Keratinocyte (primary cell): ENCODE measurements at regions not wholly inside any gene's neighbourhood (a gene's known extent, or its start where the extent isn't known, plus 50 kb on each side); places are given as distances from the start of the nearest gene placed in this dataset.

Source experiments
- DNase-seq: peaks from one replicate; pipeline ENCODE4 v3.0.0-alpha.2; 2011; ENCODE audit warnings: low read depth, missing footprints, low spot score
- FAIRE-seq: peaks from 2 replicates; lab custom pipeline; 2011; peaks lifted over from hg19 to GRCh38; lab: Jason Lieb, UNC
- H2AFZ ChIP-seq: 2 replicates; pipeline ENCODE4 v1.6.0; 2012; ENCODE audit warnings: low read length, control low read depth, inconsistent platforms; ENCODE audit not compliant: control insufficient read depth
- H3K27ac ChIP-seq: 2 replicates; pipeline ENCODE4 v1.5.1; 2011; ENCODE audit warnings: low read length; ENCODE audit not compliant: control insufficient read depth, insufficient read depth
- H3K27me3 ChIP-seq: 3 replicates; pipeline ENCODE4 v1.6.0; 2011; ENCODE audit warnings: low read length; ENCODE audit not compliant: control insufficient read depth, insufficient read depth; ENCODE audit errors: extremely low read depth
- H3K36me3 ChIP-seq, 2 experiments: 2 replicates in 1 of 2; 3 replicates in 1 of 2; pipeline ENCODE4 v1.5.1; 2011; ENCODE audit warnings: low read length in 2 of 2, mild to moderate bottlenecking in 1 of 2; ENCODE audit not compliant: control insufficient read depth in 2 of 2, insufficient read depth in 2 of 2; ENCODE audit errors: extremely low read depth in 1 of 2
- H3K4me1 ChIP-seq: 3 replicates; pipeline ENCODE4 v1.5.1; 2011; ENCODE audit warnings: low read length; ENCODE audit not compliant: control insufficient read depth, insufficient read depth; ENCODE audit errors: extremely low read depth
- H3K4me2 ChIP-seq: 3 replicates; pipeline ENCODE4 v1.6.0; 2011; ENCODE audit warnings: low read depth, low read length; ENCODE audit not compliant: control insufficient read depth, insufficient read depth; ENCODE audit errors: extremely low read depth
- H3K4me3 ChIP-seq, 3 experiments: fragments of 200-600 bp in 1 of 3; sonication (generic) in 1 of 3; 2 replicates in 2 of 3; 3 replicates in 1 of 3; pipeline ENCODE4 v1.5.1; 2011 to 2016; ENCODE audit warnings: low read length in 3 of 3, mild to moderate bottlenecking in 3 of 3, control low read depth in 2 of 3, inconsistent platforms in 1 of 3, low read depth in 1 of 3, mixed read lengths in 1 of 3, mixed run types in 1 of 3, moderate library complexity in 1 of 3; ENCODE audit not compliant: control insufficient read depth in 2 of 3, insufficient read depth in 2 of 3; ENCODE audit errors: extremely low read depth in 1 of 3
- H3K79me2 ChIP-seq: 2 replicates; pipeline ENCODE4 v1.6.0; 2012; ENCODE audit warnings: low read length; ENCODE audit not compliant: control insufficient read depth, insufficient read depth
- H3K9ac ChIP-seq: 3 replicates; pipeline ENCODE4 v1.6.0; 2011; ENCODE audit warnings: low read length; ENCODE audit not compliant: control insufficient read depth, insufficient read depth; ENCODE audit errors: extremely low read depth
- H3K9me1 ChIP-seq: 3 replicates; pipeline ENCODE4 v1.6.0; 2011; ENCODE audit warnings: low read length; ENCODE audit not compliant: control insufficient read depth, insufficient read depth; ENCODE audit errors: extremely low read depth
- H3K9me3 ChIP-seq: 2 replicates; pipeline ENCODE4 v1.5.1; 2012; ENCODE audit warnings: low read depth, low read length; ENCODE audit not compliant: control insufficient read depth
- H4K20me1 ChIP-seq: 3 replicates; pipeline ENCODE4 v1.6.0; 2011; ENCODE audit warnings: low read length; ENCODE audit not compliant: control insufficient read depth, insufficient read depth; ENCODE audit errors: extremely low read depth
- EZH2 ChIP-seq: IDR thresholded peaks from one replicate; pipeline ENCODE4 v1.6.1; 2012; ENCODE audit warnings: inconsistent platforms, mild to moderate bottlenecking, low read length, moderate library complexity
- dilution Hi-C: fragments of 300-500 bp; cut with MboI; formaldehyde crosslinking; loops from one replicate; pipeline ENCODE4 v1.7.0; 2020; ENCODE audit warnings: low sequenced_read_pairs; ENCODE audit not compliant: extremely low pct_ligation_motif_present
- TF ChIP-seq, protein P1 (sequence below), 3 experiments: IDR thresholded peaks in 1 of 3; conservative IDR thresholded peaks in 1 of 3; optimal IDR thresholded peaks in 1 of 3; 2 replicates in 2 of 3; 3 replicates in 1 of 3; pipeline versions ENCODE3 to v1.5.1; 2011; ENCODE audit warnings: low read length in 3 of 3, mild to moderate bottlenecking in 3 of 3, moderate library complexity in 2 of 3, control low read depth in 1 of 3, inconsistent platforms in 1 of 3; ENCODE audit not compliant: insufficient read depth in 2 of 3; ENCODE audit errors: extremely low read depth in 1 of 3

GRCh38 chr10:64261092-64261491 lies 739.9 kb downstream of the REEP3 start:
- Histone ChIP-seq H2AFZ (no peak overlapping the region), H3K27ac (no peak overlapping the region), H3K9me1 (no peaks in the 10 kb centered on the region), H3K79me2 (no peaks in the 10 kb centered on the region), H4K20me1 (no peaks in the 10 kb centered on the region), H3K9me3 (no peaks in the 10 kb centered on the region), H3K4me3 (no peak overlapping the region), H3K36me3 (no peaks in the 10 kb centered on the region), H3K27me3 (no peaks in the 10 kb centered on the region), H3K4me1 (no peaks in the 10 kb centered on the region), H3K9ac (no peak overlapping the region), H3K4me2 (no peak overlapping the region)
- dilution Hi-C loops = no loop called here
- TF ChIP-seq EZH2 = no peak
- TF ChIP-seq, protein P1, sequence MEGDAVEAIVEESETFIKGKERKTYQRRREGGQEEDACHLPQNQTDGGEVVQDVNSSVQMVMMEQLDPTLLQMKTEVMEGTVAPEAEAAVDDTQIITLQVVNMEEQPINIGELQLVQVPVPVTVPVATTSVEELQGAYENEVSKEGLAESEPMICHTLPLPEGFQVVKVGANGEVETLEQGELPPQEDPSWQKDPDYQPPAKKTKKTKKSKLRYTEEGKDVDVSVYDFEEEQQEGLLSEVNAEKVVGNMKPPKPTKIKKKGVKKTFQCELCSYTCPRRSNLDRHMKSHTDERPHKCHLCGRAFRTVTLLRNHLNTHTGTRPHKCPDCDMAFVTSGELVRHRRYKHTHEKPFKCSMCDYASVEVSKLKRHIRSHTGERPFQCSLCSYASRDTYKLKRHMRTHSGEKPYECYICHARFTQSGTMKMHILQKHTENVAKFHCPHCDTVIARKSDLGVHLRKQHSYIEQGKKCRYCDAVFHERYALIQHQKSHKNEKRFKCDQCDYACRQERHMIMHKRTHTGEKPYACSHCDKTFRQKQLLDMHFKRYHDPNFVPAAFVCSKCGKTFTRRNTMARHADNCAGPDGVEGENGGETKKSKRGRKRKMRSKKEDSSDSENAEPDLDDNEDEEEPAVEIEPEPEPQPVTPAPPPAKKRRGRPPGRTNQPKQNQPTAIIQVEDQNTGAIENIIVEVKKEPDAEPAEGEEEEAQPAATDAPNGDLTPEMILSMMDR (optimal IDR thresholded peaks at IDR 0.05 in 1 of 3, IDR thresholded peaks at IDR 0.05 in 1 of 3, conservative IDR thresholded peaks at IDR 0.05 in 1 of 3; ENCODE audit: extremely low read depth in 1 of 3, insufficient read depth in 2 of 3, low read length in 3 of 3) = no peak
- FAIRE-seq (no peak), DNase-seq (no peak)

GRCh38 chr10:64261676-64262075 lies 740.5 kb downstream of the REEP3 start:
- Histone ChIP-seq H3K9ac (no peak overlapping the region), H3K4me2 (no peak overlapping the region), H3K27ac (no peak overlapping the region), H3K4me3 (no peak overlapping the region), H3K79me2 (no peaks in the 10 kb centered on the region), H2AFZ (no peak overlapping the region), H3K9me1 (no peaks in the 10 kb centered on the region), H3K36me3 (no peaks in the 10 kb centered on the region), H3K9me3 (no peaks in the 10 kb centered on the region), H4K20me1 (no peaks in the 10 kb centered on the region), H3K4me1 (no peaks in the 10 kb centered on the region), H3K27me3 (no peaks in the 10 kb centered on the region)
- FAIRE-seq (no peak), DNase-seq (no peak)
- TF ChIP-seq EZH2 = no peak
- TF ChIP-seq, protein P1 (optimal IDR thresholded peaks at IDR 0.05 in 1 of 3, IDR thresholded peaks at IDR 0.05 in 1 of 3, conservative IDR thresholded peaks at IDR 0.05 in 1 of 3; ENCODE audit: extremely low read depth in 1 of 3, insufficient read depth in 2 of 3, low read length in 3 of 3) = no peak
- dilution Hi-C loops = no loop called here
